H9 (cell line): ENCODE measurements at regions not wholly inside any gene's neighbourhood (a gene's known extent, or its start where the extent isn't known, plus 50 kb on each side); places are given as distances from the start of the nearest gene placed in this dataset.

Experiments used
- DNase-seq: peaks from one replicate; pipeline ENCODE4 v3.0.0-alpha.2; 2017
- H2AFZ ChIP-seq: one replicate; pipeline ENCODE4 v1.6.1; 2013; ENCODE audit warnings: mild to moderate bottlenecking, low read length, control low read depth, moderate library complexity
- H2AK5ac ChIP-seq: 2 replicates; pipeline ENCODE4 v1.6.1; 2013; ENCODE audit warnings: low read length, control low read depth, mixed read lengths; ENCODE audit not compliant: insufficient read length
- H2BK120ac ChIP-seq: one replicate; pipeline ENCODE4 v1.6.1; 2013; ENCODE audit warnings: low read depth, mild to moderate bottlenecking, low read length, control low read depth, inconsistent platforms; ENCODE audit not compliant: poor library complexity, severe bottlenecking
- H2BK12ac ChIP-seq: 2 replicates; pipeline ENCODE4 v1.6.1; 2013; ENCODE audit warnings: low read length, control low read depth, mixed read lengths, low read depth; ENCODE audit not compliant: insufficient read length
- H2BK15ac ChIP-seq: 2 replicates; pipeline ENCODE4 v1.6.1; 2013; ENCODE audit warnings: low read depth, low read length, control low read depth
- H2BK20ac ChIP-seq: one replicate; pipeline ENCODE4 v1.6.1; 2013; ENCODE audit warnings: low read depth, mild to moderate bottlenecking, low read length, control low read depth, inconsistent platforms; ENCODE audit not compliant: poor library complexity, severe bottlenecking
- H2BK5ac ChIP-seq: 2 replicates; pipeline ENCODE4 v1.6.1; 2013; ENCODE audit warnings: low read length, control low read depth, mixed read lengths; ENCODE audit not compliant: insufficient read length
- H3K14ac ChIP-seq: 2 replicates; pipeline ENCODE4 v1.6.1; 2013; ENCODE audit warnings: low read length, control low read depth; ENCODE audit not compliant: insufficient read depth
- H3K18ac ChIP-seq: 2 replicates; pipeline ENCODE4 v1.6.1; 2013; ENCODE audit warnings: low read depth, mild to moderate bottlenecking, mixed read lengths, low read length, control low read depth; ENCODE audit not compliant: insufficient read length
- H3K23ac ChIP-seq: 2 replicates; pipeline ENCODE4 v1.6.1; 2013; ENCODE audit warnings: low read length, control low read depth, mixed read lengths, low read depth; ENCODE audit not compliant: insufficient read length
- H3K23me2 ChIP-seq: 2 replicates; pipeline ENCODE4 v1.6.1; 2013; ENCODE audit warnings: low read depth, mild to moderate bottlenecking, mixed read lengths, low read length, control low read depth; ENCODE audit not compliant: insufficient read length, poor library complexity, severe bottlenecking
- H3K27ac ChIP-seq: 2 replicates; pipeline ENCODE4 v1.5.1; 2013; ENCODE audit warnings: low read length, control low read depth, mixed read lengths, low read depth; ENCODE audit not compliant: insufficient read length
- H3K27me3 ChIP-seq: 2 replicates; pipeline ENCODE4 v1.6.1; 2013; ENCODE audit warnings: low read length, control low read depth, inconsistent platforms; ENCODE audit not compliant: insufficient read depth
- H3K4ac ChIP-seq: 2 replicates; pipeline ENCODE4 v1.6.1; 2013; ENCODE audit warnings: low read depth, mild to moderate bottlenecking, control low read depth, inconsistent platforms, low read length, moderate library complexity
- H3K4me1 ChIP-seq: 2 replicates; pipeline ENCODE4 v1.6.1; 2013; ENCODE audit warnings: low read length, control low read depth, inconsistent platforms; ENCODE audit not compliant: insufficient read depth
- H3K4me2 ChIP-seq: 2 replicates; pipeline ENCODE4 v1.6.1; 2013; ENCODE audit warnings: low read length, control low read depth, mixed read lengths; ENCODE audit not compliant: insufficient read length, insufficient read depth
- H3K56ac ChIP-seq: 2 replicates; pipeline ENCODE4 v1.6.1; 2013; ENCODE audit warnings: low read depth, mild to moderate bottlenecking, mixed read lengths, low read length, control low read depth; ENCODE audit not compliant: insufficient read length
- H3K79me1 ChIP-seq: 2 replicates; pipeline ENCODE4 v1.6.1; 2013; ENCODE audit warnings: low read depth, mild to moderate bottlenecking, moderate library complexity, low read length, control low read depth, inconsistent platforms; ENCODE audit not compliant: insufficient read depth, poor library complexity, severe bottlenecking
- H3K79me2 ChIP-seq: 2 replicates; pipeline ENCODE4 v1.6.1; 2013; ENCODE audit warnings: low read length, control low read depth, inconsistent platforms; ENCODE audit not compliant: insufficient read depth
- H3K9ac ChIP-seq: 2 replicates; pipeline ENCODE4 v1.6.1; 2013; ENCODE audit warnings: low read length, control low read depth, mixed read lengths; ENCODE audit not compliant: insufficient read length; ENCODE audit errors: extremely low read depth
- H3K9me3 ChIP-seq: one replicate; pipeline ENCODE4 v1.6.1; 2013; ENCODE audit warnings: low read depth, low read length, inconsistent platforms; ENCODE audit not compliant: control insufficient read depth
- H3T11ph ChIP-seq: one replicate; pipeline ENCODE4 v1.6.1; 2013; ENCODE audit warnings: mild to moderate bottlenecking, low read length, control low read depth, inconsistent platforms
- H4K20me1 ChIP-seq: one replicate; pipeline ENCODE4 v1.6.1; 2013; ENCODE audit not compliant: control insufficient read depth, insufficient read length, insufficient read depth
- H4K5ac ChIP-seq: 2 replicates; pipeline ENCODE4 v1.6.1; 2013; ENCODE audit warnings: low read depth, mild to moderate bottlenecking, mixed read lengths, low read length, control low read depth; ENCODE audit not compliant: insufficient read length
- H4K8ac ChIP-seq: replicated peaks from 2 replicates; pipeline ENCODE4 v1.6.1; 2013; ENCODE audit warnings: low read length, control low read depth, mixed read lengths, low read depth; ENCODE audit not compliant: insufficient read length
- H4K91ac ChIP-seq: 2 replicates; pipeline ENCODE4 v1.6.1; 2013; ENCODE audit warnings: low read depth, mild to moderate bottlenecking, moderate library complexity, mixed read lengths, low read length, control low read depth; ENCODE audit not compliant: insufficient read length
- H3K27ac Mint-ChIP-seq, 3 experiments: 2 replicates in 2 of 3; 3 replicates in 1 of 3; pipeline ENCODE4 v1.8.0; 2020 to 2021; ENCODE audit warnings: mixed read lengths in 3 of 3, mild to moderate bottlenecking in 1 of 3, moderate library complexity in 1 of 3
- H3K27me3 Mint-ChIP-seq: 2 replicates; pipeline ENCODE4 v1.8.0; 2021; ENCODE audit warnings: low read depth, mild to moderate bottlenecking, moderate library complexity, mixed read lengths
- H3K36me3 Mint-ChIP-seq, 3 experiments: 2 replicates in 2 of 3; 3 replicates in 1 of 3; pipeline ENCODE4 v1.8.0; 2020 to 2021; ENCODE audit warnings: low read depth in 3 of 3, mixed read lengths in 3 of 3; ENCODE audit not compliant: insufficient read depth in 1 of 3
- H3K4me1 Mint-ChIP-seq, 2 experiments: 2 replicates each; pipeline ENCODE4 v1.8.0; 2020; ENCODE audit warnings: mixed read lengths in 2 of 2
- H3K4me3 Mint-ChIP-seq, 2 experiments: 2 replicates in 1 of 2; 3 replicates in 1 of 2; pipeline ENCODE4 v1.8.0; 2020 to 2021; ENCODE audit warnings: mild to moderate bottlenecking in 2 of 2, mixed read lengths in 2 of 2, moderate library complexity in 1 of 2
- H3K9me3 Mint-ChIP-seq, 2 experiments: 2 replicates in 1 of 2; 3 replicates in 1 of 2; pipeline ENCODE4 v1.8.0; 2020; ENCODE audit warnings: mild to moderate bottlenecking in 2 of 2, mixed read lengths in 2 of 2, moderate library complexity in 1 of 2
- WGBS: extraction: QIAGEN DNeasy Blood & Tissue Kit; methylation state at CpG from one replicate; pipeline ENCODE4 v1.1.7; 2013; ENCODE audit warnings: missing lambda C conversion rate, low lambda C conversion rate, mixed read lengths; ENCODE audit not compliant: insufficient read length; ENCODE audit errors: extremely low coverage; 5-methylcytosine and 5-hydroxymethylcytosine counted together
- TF ChIP-seq, protein P1 (sequence below): fragments of 200-600 bp; sonication (generic); conservative IDR thresholded peaks from 3 replicates; pipeline ENCODE4 v1.8.0; 2021; ENCODE audit warnings: antibody characterized with exemption, mild to moderate bottlenecking

DNA sequence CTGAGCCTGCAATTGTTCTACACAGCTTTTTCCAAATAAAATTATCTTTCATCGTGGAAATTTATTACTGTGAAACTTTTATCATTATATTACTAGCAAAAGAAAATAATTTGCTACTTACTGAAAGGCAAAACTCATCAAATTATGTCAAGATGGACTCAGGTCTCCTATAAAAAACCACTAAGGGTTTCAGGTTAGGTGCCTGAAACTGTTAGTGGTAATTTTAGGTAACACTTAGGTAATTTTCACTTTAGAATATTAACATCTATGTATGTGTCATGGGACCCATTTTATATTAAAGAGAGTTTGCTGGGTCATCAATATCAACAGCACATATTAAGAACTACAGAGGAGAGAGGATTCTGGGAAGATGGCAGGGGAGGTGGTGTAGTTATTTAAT is 651.5 kb downstream of the CENPC start:
- no peak overlapping the region for H4K5ac ChIP-seq
- no peak overlapping the region for H3K14ac ChIP-seq
- H3K23ac ChIP-seq: no peak overlapping the region
- Mint-ChIP-seq H3K9me3 (peaks cover 7 to 9% of the 10 kb centered on the region in 2 experiments; a peak in 4 of 5 replicates), H3K27ac (peak overlapping the region in 1 of 3 experiments; percentile 51; a peak in 2 of 7 replicates), H3K4me3 (no peak overlapping the region), H3K4me1 (peaks cover 3 to 7% of the 10 kb centered on the region in 2 experiments; a peak in 2 of 4 replicates), H3K36me3 (no peaks in the 10 kb centered on the region; a peak in 1 of 7 replicates), H3K27me3 (no peaks in the 10 kb centered on the region)
- H3K9ac ChIP-seq: no peak overlapping the region
- no peak overlapping the region for H2BK12ac ChIP-seq
- no CpG with 5 or more reads among the region's 1 CpG for WGBS
- no peaks in the 10 kb centered on the region for H3K79me2 ChIP-seq
- H3K9me3 ChIP-seq: no peaks in the 10 kb centered on the region
- no peak overlapping the region for H4K8ac ChIP-seq
- no peak overlapping the region for H3K4me2 ChIP-seq
- no peaks in the 10 kb centered on the region for H4K20me1 ChIP-seq
- H3K79me1 ChIP-seq: no peaks in the 10 kb centered on the region
- no peak overlapping the region for H4K91ac ChIP-seq
- TF ChIP-seq, protein P1, sequence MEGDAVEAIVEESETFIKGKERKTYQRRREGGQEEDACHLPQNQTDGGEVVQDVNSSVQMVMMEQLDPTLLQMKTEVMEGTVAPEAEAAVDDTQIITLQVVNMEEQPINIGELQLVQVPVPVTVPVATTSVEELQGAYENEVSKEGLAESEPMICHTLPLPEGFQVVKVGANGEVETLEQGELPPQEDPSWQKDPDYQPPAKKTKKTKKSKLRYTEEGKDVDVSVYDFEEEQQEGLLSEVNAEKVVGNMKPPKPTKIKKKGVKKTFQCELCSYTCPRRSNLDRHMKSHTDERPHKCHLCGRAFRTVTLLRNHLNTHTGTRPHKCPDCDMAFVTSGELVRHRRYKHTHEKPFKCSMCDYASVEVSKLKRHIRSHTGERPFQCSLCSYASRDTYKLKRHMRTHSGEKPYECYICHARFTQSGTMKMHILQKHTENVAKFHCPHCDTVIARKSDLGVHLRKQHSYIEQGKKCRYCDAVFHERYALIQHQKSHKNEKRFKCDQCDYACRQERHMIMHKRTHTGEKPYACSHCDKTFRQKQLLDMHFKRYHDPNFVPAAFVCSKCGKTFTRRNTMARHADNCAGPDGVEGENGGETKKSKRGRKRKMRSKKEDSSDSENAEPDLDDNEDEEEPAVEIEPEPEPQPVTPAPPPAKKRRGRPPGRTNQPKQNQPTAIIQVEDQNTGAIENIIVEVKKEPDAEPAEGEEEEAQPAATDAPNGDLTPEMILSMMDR: no peak
- H3K4me1 ChIP-seq: no peaks in the 10 kb centered on the region
- no peak overlapping the region for H3K4ac ChIP-seq
- H2AFZ ChIP-seq: no peak overlapping the region
- no peak overlapping the region for H2BK5ac ChIP-seq
- no peak overlapping the region for H2BK20ac ChIP-seq
- H3K18ac ChIP-seq: no peak overlapping the region
- no peaks in the 10 kb centered on the region for H3K27me3 ChIP-seq
- H3K56ac ChIP-seq: no peak overlapping the region
- H3T11ph ChIP-seq: no peak overlapping the region
- H2AK5ac ChIP-seq: no peak overlapping the region
- no peaks in the 10 kb centered on the region for H3K23me2 ChIP-seq
- no peak overlapping the region for H2BK120ac ChIP-seq
- H2BK15ac ChIP-seq: no peak overlapping the region
- H3K27ac ChIP-seq: no peak overlapping the region
- no peak for DNase-seq
